ENCODE measurements at regions not wholly inside any gene's neighbourhood (a gene's known extent, or its start where the extent isn't known, plus 50 kb on each side); places are given as distances from the start of the nearest gene placed in this dataset.
"Not testable (repeated sequence)": the region's sequence is repeated elsewhere in the genome, so short reads cannot be mapped to it uniquely, and the experiment has no call there.

DNA sequence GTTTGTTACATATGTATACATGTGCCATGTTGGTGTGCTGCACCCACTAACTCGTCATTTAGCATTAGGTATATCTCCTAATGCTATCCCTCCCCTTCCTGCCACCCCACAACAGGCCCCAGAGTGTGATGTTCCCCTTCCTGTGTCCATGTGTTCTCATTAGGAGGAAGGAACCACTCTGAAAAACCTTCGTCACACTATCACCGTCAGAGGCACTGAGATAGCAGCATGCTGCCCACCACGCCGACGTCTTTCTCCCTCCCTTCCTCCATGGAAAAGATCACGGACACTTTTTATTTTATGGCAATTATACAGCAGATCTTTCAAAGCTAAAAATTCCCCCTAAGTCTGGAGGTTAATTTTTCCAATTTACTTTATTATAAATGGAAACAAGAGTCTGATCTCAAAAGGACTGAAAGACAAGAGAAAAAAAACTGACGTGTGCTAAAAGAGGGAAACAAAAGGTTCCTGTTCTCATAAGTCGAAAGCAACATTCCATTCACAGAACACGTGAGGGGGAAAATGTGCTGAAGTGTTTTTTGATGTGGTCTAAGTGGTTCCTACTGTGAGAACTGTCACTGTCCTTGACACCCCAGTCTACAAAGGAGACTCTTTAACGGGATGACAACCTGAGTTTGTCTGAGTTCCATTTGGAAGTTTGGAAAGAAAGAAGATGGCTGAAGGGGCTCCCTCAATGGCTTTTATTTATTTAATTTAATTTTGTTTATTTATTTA is 339.7 kb upstream of the IRX2 start:
- Histone ChIP-seq H2AFZ (ENCODE audit: low read length) (no peak overlapping the region), H3F3A (ENCODE audit: low read depth) (no peaks in the 10 kb centered on the region), H3K9ac (ENCODE audit: low read depth, low read length, poor library complexity, severe bottlenecking) (no peak overlapping the region), H3K79me2 (ENCODE audit: insufficient read depth, low read length) (no peaks in the 10 kb centered on the region), H3K36me3 (ENCODE audit: insufficient read depth, low read length) (no peaks in the 10 kb centered on the region), H3K4me3 (ENCODE audit: low read length, poor library complexity, severe bottlenecking) (no peak overlapping the region), H3K4me2 (ENCODE audit: low read depth, low read length, poor library complexity, severe bottlenecking) (no peak overlapping the region), H3K27me3 (ENCODE audit: insufficient read depth, low read length, poor library complexity, severe bottlenecking) (no peaks in the 10 kb centered on the region), H4K20me1 (ENCODE audit: insufficient read depth, low read length, poor library complexity, severe bottlenecking) (no peaks in the 10 kb centered on the region), H3K9me3 (ENCODE audit: insufficient read depth, low read depth, low read length) (peaks cover 3% of the 10 kb centered on the region; the same call in 1 of the 2 replicates), H3K9me2 (replicated peaks; ENCODE audit: low read depth, low read length) (no peaks in the 10 kb centered on the region), H3K4me1 (ENCODE audit: insufficient read depth, low read length, poor library complexity, severe bottlenecking) (no peaks in the 10 kb centered on the region)
- TF ChIP-seq, protein P1, sequence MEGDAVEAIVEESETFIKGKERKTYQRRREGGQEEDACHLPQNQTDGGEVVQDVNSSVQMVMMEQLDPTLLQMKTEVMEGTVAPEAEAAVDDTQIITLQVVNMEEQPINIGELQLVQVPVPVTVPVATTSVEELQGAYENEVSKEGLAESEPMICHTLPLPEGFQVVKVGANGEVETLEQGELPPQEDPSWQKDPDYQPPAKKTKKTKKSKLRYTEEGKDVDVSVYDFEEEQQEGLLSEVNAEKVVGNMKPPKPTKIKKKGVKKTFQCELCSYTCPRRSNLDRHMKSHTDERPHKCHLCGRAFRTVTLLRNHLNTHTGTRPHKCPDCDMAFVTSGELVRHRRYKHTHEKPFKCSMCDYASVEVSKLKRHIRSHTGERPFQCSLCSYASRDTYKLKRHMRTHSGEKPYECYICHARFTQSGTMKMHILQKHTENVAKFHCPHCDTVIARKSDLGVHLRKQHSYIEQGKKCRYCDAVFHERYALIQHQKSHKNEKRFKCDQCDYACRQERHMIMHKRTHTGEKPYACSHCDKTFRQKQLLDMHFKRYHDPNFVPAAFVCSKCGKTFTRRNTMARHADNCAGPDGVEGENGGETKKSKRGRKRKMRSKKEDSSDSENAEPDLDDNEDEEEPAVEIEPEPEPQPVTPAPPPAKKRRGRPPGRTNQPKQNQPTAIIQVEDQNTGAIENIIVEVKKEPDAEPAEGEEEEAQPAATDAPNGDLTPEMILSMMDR (conservative IDR thresholded peaks at IDR 0.05; ENCODE audit: low read length): no peak
- no peak for TF ChIP-seq EZH2phosphoT487 (IDR thresholded peaks at IDR 0.05; ENCODE audit: borderline replicate concordance)

DNA sequence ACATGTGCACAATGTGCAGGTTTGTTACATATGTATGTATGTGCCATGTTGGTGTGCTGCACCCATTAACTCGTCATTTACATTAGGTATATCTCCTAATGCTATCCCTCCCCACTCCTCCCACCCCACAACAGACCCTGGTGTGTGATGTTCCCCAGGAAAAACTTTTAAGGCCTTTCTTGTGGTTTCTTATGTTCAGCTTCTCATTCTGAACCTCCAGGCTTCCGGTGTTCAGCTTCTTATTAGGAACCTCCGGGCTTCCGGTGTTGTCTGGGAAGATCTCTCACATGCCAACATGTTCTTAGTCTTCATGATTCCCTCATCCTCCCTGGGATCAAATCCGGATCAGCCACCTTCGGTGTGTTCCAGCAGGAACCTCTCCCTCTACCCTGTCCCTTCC is 338.8 kb upstream of the IRX2 start:
- not testable (repeated sequence) for H3K79me2 ChIP-seq (ENCODE audit: insufficient read depth, low read length); H3K9ac ChIP-seq (ENCODE audit: low read depth, low read length, poor library complexity, severe bottlenecking); H3K4me3 ChIP-seq (ENCODE audit: low read length, poor library complexity, severe bottlenecking); H3K4me2 ChIP-seq (ENCODE audit: low read depth, low read length, poor library complexity, severe bottlenecking); H3K4me1 ChIP-seq (ENCODE audit: insufficient read depth, low read length, poor library complexity, severe bottlenecking); H3K9me3 ChIP-seq (ENCODE audit: insufficient read depth, low read depth, low read length); H4K20me1 ChIP-seq (ENCODE audit: insufficient read depth, low read length, poor library complexity, severe bottlenecking); H3K27me3 ChIP-seq (ENCODE audit: insufficient read depth, low read length, poor library complexity, severe bottlenecking); H3K36me3 ChIP-seq (ENCODE audit: insufficient read depth, low read length); H3F3A ChIP-seq (ENCODE audit: low read depth); H3K9me2 ChIP-seq (replicated peaks; ENCODE audit: low read depth, low read length); H2AFZ ChIP-seq (ENCODE audit: low read length)

DNA sequence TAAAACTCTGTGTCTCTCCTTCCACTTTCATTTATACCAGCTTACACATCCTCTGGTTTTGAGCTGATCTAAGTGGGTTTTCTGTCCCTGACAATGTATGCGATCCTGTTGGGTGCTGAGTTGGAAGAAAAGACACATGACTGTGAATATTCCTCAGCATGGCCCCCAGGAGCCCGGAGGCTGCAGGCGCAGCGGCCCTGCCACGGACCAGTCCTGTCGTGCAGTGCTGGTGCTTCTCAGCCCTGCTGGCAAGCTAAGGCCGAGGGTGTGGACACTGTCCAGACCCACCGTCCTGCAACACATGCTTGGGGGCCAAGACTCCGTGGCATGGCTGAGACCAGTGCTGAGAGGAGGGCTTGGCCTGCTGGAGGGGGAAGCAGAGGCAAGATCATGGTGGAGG is 328.9 kb upstream of the IRX2 start:
- Histone ChIP-seq H3F3A (ENCODE audit: low read depth) (no peaks in the 10 kb centered on the region), H3K9ac (ENCODE audit: low read depth, low read length, poor library complexity, severe bottlenecking) (no peak overlapping the region), H4K20me1 (ENCODE audit: insufficient read depth, low read length, poor library complexity, severe bottlenecking) (no peaks in the 10 kb centered on the region), H2AFZ (ENCODE audit: low read length) (no peak overlapping the region), H3K79me2 (ENCODE audit: insufficient read depth, low read length) (no peaks in the 10 kb centered on the region), H3K4me1 (ENCODE audit: insufficient read depth, low read length, poor library complexity, severe bottlenecking) (no peaks in the 10 kb centered on the region), H3K4me2 (ENCODE audit: low read depth, low read length, poor library complexity, severe bottlenecking) (no peak overlapping the region), H3K27me3 (ENCODE audit: insufficient read depth, low read length, poor library complexity, severe bottlenecking) (no peaks in the 10 kb centered on the region), H3K4me3 (ENCODE audit: low read length, poor library complexity, severe bottlenecking) (no peak overlapping the region), H3K9me3 (ENCODE audit: insufficient read depth, low read depth, low read length) (no peaks in the 10 kb centered on the region; the same call in 1 of the 2 replicates), H3K36me3 (ENCODE audit: insufficient read depth, low read length) (no peaks in the 10 kb centered on the region), H3K9me2 (replicated peaks; ENCODE audit: low read depth, low read length) (no peaks in the 10 kb centered on the region)
- no peak for TF ChIP-seq EZH2phosphoT487 (IDR thresholded peaks at IDR 0.05; ENCODE audit: borderline replicate concordance)
- TF ChIP-seq, protein P1 (conservative IDR thresholded peaks at IDR 0.05; ENCODE audit: low read length): no peak

DNA sequence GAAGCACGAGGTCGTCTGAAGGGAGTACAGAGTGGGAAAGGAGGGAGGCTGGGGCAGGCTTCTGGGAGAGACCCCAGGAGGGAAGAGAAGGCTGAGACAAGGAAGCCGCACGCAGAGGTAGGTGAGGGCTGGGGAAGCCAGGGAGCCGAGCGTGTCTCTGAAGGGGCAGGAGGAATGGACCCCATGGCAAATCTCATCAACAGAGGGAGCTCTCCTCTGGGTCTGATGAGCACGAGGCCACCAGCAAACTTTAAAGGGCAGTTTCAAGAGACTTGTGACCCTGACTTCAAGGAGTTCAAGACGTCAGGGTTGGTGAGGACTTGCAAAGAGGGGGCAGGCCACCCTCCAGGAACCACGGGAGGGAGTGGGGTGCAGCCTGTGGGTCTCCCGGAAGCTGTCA is 326.2 kb upstream of the IRX2 start:
- Histone ChIP-seq H3F3A (ENCODE audit: low read depth) (no peaks in the 10 kb centered on the region), H3K4me1 (ENCODE audit: insufficient read depth, low read length, poor library complexity, severe bottlenecking) (no peaks in the 10 kb centered on the region), H3K4me3 (ENCODE audit: low read length, poor library complexity, severe bottlenecking) (no peak overlapping the region), H3K27me3 (ENCODE audit: insufficient read depth, low read length, poor library complexity, severe bottlenecking) (no peaks in the 10 kb centered on the region), H3K4me2 (ENCODE audit: low read depth, low read length, poor library complexity, severe bottlenecking) (no peak overlapping the region), H3K9ac (ENCODE audit: low read depth, low read length, poor library complexity, severe bottlenecking) (no peak overlapping the region), H4K20me1 (ENCODE audit: insufficient read depth, low read length, poor library complexity, severe bottlenecking) (no peaks in the 10 kb centered on the region), H2AFZ (ENCODE audit: low read length) (no peak overlapping the region), H3K79me2 (ENCODE audit: insufficient read depth, low read length) (no peaks in the 10 kb centered on the region), H3K36me3 (ENCODE audit: insufficient read depth, low read length) (no peaks in the 10 kb centered on the region), H3K9me3 (ENCODE audit: insufficient read depth, low read depth, low read length) (no peaks in the 10 kb centered on the region; the same call in 1 of the 2 replicates), H3K9me2 (replicated peaks; ENCODE audit: low read depth, low read length) (no peaks in the 10 kb centered on the region)
- TF ChIP-seq, protein P1 (conservative IDR thresholded peaks at IDR 0.05; ENCODE audit: low read length): no peak
- no peak for TF ChIP-seq EZH2phosphoT487 (IDR thresholded peaks at IDR 0.05; ENCODE audit: borderline replicate concordance)

All from Loucy (cell line).